Astrocyte of the spinal cord (primary cell): ENCODE measurements at regions not wholly inside any gene's neighbourhood (a gene's known extent, or its start where the extent isn't known, plus 50 kb on each side); places are given as distances from the start of the nearest gene placed in this dataset.

Experiments used
- DNase-seq: peaks from one replicate; pipeline ENCODE4 v3.0.0; 2011; ENCODE audit warnings: low read depth, low spot score
- H3K4me3 ChIP-seq: 2 replicates; pipeline ENCODE4 v1.5.1; 2011; ENCODE audit warnings: low read depth, mild to moderate bottlenecking, low read length, moderate library complexity
- in situ Hi-C: cut with HindIII; loops from 2 replicates; pipeline ENCODE4 v1.10.0; 2017; ENCODE audit warnings: low sequenced_read_pairs
- TF ChIP-seq, protein P1 (sequence below): IDR thresholded peaks from 2 replicates; pipeline ENCODE4 v1.5.1; 2012; ENCODE audit warnings: low read depth, mild to moderate bottlenecking, low read length, inconsistent platforms

DNA sequence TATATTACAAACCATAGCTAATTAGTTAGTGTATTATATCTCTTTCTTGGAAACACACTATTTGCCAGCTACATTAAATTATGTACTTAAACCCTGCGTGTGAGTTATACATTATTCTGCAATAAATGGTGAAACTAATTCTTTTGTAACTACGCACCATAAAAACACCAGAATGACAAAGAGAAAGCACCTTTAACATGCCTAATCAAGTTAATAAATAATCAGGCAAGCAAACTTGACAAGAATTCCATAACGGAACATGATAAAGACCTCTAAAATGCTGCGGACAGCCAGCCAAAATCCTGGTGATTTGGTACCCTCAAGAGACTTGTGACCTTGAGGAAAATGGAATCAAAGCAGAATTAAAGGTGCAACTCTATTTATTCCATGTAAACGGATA, 375.3 kb upstream of the KITLG start:
- no peak for DNase-seq
- TF ChIP-seq, protein P1, sequence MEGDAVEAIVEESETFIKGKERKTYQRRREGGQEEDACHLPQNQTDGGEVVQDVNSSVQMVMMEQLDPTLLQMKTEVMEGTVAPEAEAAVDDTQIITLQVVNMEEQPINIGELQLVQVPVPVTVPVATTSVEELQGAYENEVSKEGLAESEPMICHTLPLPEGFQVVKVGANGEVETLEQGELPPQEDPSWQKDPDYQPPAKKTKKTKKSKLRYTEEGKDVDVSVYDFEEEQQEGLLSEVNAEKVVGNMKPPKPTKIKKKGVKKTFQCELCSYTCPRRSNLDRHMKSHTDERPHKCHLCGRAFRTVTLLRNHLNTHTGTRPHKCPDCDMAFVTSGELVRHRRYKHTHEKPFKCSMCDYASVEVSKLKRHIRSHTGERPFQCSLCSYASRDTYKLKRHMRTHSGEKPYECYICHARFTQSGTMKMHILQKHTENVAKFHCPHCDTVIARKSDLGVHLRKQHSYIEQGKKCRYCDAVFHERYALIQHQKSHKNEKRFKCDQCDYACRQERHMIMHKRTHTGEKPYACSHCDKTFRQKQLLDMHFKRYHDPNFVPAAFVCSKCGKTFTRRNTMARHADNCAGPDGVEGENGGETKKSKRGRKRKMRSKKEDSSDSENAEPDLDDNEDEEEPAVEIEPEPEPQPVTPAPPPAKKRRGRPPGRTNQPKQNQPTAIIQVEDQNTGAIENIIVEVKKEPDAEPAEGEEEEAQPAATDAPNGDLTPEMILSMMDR, result no peak
- in situ Hi-C loops, result no loop called here
- no peak overlapping the region for H3K4me3 ChIP-seq

- in situ Hi-C loops, result no loop called here
- TF ChIP-seq, protein P1, result no peak
- H3K4me3 ChIP-seq, result no peak overlapping the region
- no peak for DNase-seq
Measured at GRCh38 chr12:88953029-88953586, 372.8 kb upstream of the KITLG start.

- peak; percentile 46 for DNase-seq
- in situ Hi-C loops, result no loop called here
Measured at GRCh38 chr12:88952562-88952942, 372.3 kb upstream of the KITLG start.

GRCh38 chr12:88951860-88952561, 371.7 kb upstream of the KITLG start:
- TF ChIP-seq, protein P1, result no peak
- in situ Hi-C loops, result no loop called here

More at GRCh38 chr12:88952562-88952942, 372.3 kb upstream of the KITLG start:
- TF ChIP-seq, protein P1, result no peak
- H3K4me3 ChIP-seq, result no peak overlapping the region

GRCh38 chr12:88951177-88951576, 370.9 kb upstream of the KITLG start:
- no peak overlapping the region for H3K4me3 ChIP-seq
- in situ Hi-C loops, result no loop called here
- DNase-seq, result no peak
- TF ChIP-seq, protein P1, result no peak

More at GRCh38 chr12:88951860-88952561, 371.7 kb upstream of the KITLG start:
- H3K4me3 ChIP-seq, result no peak overlapping the region
- DNase-seq, result no peak

DNA sequence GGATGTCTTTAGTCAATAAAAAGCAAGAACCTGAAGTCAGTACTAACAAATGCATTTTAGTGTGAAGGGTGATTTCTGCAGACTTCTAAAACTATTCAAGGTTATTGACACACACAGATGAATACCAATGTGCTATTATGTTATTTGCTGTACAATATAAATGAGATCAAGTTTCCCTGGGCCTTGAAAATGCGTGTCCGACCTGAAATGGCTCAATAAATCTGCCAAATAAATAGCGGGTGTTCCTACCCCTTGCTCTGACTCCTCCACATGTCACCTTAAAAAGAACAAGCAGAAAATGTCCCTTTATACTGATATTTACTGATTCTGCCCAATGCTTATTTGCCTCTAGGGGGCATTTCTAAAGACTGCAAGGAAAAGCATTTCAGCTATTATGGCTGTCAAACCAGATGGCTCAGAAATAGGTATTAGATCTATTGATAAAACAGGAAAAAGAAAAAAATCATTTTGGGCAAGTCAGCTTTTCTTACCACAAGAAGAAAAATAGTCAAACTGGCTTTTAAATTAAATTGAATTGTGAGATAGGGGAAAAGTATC, 367.3 kb upstream of the KITLG start:
- H3K4me3 ChIP-seq, result no peak overlapping the region
- TF ChIP-seq, protein P1, result peak; percentile 6
- in situ Hi-C loops, result no loop called here

More for the DNA sequence above, 367.3 kb upstream of the KITLG start:
- DNase-seq, result no peak
